GM10266 (cell line): ENCODE measurements at regions not wholly inside any gene's neighbourhood (a gene's known extent, or its start where the extent isn't known, plus 50 kb on each side); places are given as distances from the start of the nearest gene placed in this dataset.

Experiments used
- DNase-seq: peaks from one replicate; pipeline ENCODE4 v3.0.0; 2012; ENCODE audit errors: extremely low spot score
- CTCF ChIP-seq: IDR thresholded peaks from 2 replicates; pipeline ENCODE4 v1.5.1; 2012; ENCODE audit warnings: mild to moderate bottlenecking, low read depth; ENCODE audit not compliant: control insufficient read depth, insufficient read depth; ENCODE audit errors: missing control alignments

GRCh38 chr15:31276596-31277298 is 49.9 kb upstream of the KLF13 start:
- no peak for TF ChIP-seq CTCF
- DNase-seq = no peak
